ENCODE measurements at regions not wholly inside any gene's neighbourhood (a gene's known extent, or its start where the extent isn't known, plus 50 kb on each side); places are given as distances from the start of the nearest gene placed in this dataset.
"Not testable (repeated sequence)": the region's sequence is repeated elsewhere in the genome, so short reads cannot be mapped to it uniquely, and the experiment has no call there.

DNA sequence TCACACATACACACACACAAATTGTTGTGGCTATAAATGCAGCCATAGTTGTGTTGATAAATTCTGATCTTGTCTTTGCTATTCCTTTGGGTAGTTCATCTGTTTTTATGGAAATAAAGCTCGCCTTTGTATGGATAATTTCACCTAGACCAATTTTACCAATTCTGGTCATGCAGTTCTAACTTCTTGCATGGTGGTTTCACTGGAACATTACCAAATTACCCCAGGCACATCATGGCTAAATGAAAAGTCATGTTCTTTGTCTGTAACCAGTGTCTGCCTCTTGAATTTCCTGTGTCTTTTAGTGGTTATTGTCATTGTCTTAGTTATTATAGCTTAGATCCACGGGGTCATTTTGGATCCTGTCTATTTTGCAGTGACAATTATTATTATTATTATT lies 50.3 kb upstream of the TMC1 start:
- no peak for DNase-seq (ENCODE audit: low spot score)
- no peaks in the 10 kb centered on the region for H3K9me3 Mint-ChIP-seq
- H3K27ac Mint-ChIP-seq: no peak overlapping the region
- no peaks in the 10 kb centered on the region for H3K27me3 Mint-ChIP-seq (ENCODE audit: low read depth)
- intact Hi-C loops (cut with micrococcal nuclease): loop anchor here (10.0 kb wide), 2 partner anchors 106 to 124 kb away; partner anchors contain the start of gene ZFAND5
- no peaks in the 10 kb centered on the region for H3K36me3 Mint-ChIP-seq (ENCODE audit: low read depth)
- H3K4me3 Mint-ChIP-seq (ENCODE audit: low read depth): no peak overlapping the region
- H3K4me1 Mint-ChIP-seq (ENCODE audit: low read depth): peaks cover 14% of the 10 kb centered on the region

- Mint-ChIP-seq H3K36me3 (ENCODE audit: low read depth) (no peaks in the 10 kb centered on the region), H3K4me1 (ENCODE audit: low read depth) (peaks cover 13% of the 10 kb centered on the region), H3K4me3 (ENCODE audit: low read depth) (no peak overlapping the region), H3K27me3 (ENCODE audit: low read depth) (no peaks in the 10 kb centered on the region), H3K9me3 (no peaks in the 10 kb centered on the region), H3K27ac (no peak overlapping the region)
- DNase-seq (ENCODE audit: low spot score): no peak
- intact Hi-C loops (cut with micrococcal nuclease): no loop called here
Observed at GRCh38 chr9:72467766-72468738, 53.4 kb upstream of the TMC1 start.

DNA sequence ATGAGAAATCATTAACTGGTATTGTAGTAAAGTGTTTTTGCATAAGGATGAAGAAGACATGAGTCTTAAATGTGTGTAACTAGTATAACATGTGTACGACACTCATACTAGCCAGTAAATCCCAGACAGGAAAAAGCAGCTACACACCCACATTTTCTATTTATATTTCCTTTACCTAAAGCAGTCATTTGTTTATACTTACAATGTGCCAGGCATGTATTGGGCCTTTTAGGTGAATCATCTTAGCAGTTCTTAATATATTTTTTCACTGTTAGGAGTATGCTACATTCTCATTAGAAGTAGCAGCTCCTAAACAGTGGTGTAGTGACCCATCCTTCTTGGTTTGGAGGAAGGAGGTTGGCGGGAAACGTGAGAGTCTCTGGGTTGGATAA lies 55.8 kb upstream of the TMC1 start:
- Mint-ChIP-seq H3K27ac (no peak overlapping the region), H3K27me3 (ENCODE audit: low read depth) (no peaks in the 10 kb centered on the region), H3K9me3 (no peaks in the 10 kb centered on the region), H3K4me1 (ENCODE audit: low read depth) (peaks cover 11% of the 10 kb centered on the region), H3K4me3 (ENCODE audit: low read depth) (no peak overlapping the region), H3K36me3 (ENCODE audit: low read depth) (no peaks in the 10 kb centered on the region)
- intact Hi-C loops (cut with micrococcal nuclease): no loop called here
- DNase-seq (ENCODE audit: low spot score): no peak

GRCh38 chr9:72464857-72465592 lies 56.4 kb upstream of the TMC1 start:
- no peak overlapping the region for H3K4me3 Mint-ChIP-seq (ENCODE audit: low read depth)
- peaks cover 11% of the 10 kb centered on the region for H3K4me1 Mint-ChIP-seq (ENCODE audit: low read depth)
- H3K27ac Mint-ChIP-seq: no peak overlapping the region
- DNase-seq (ENCODE audit: low spot score): no peak
- no peaks in the 10 kb centered on the region for H3K27me3 Mint-ChIP-seq (ENCODE audit: low read depth)
- H3K9me3 Mint-ChIP-seq: no peaks in the 10 kb centered on the region
- intact Hi-C loops (cut with micrococcal nuclease): no loop called here
- H3K36me3 Mint-ChIP-seq (ENCODE audit: low read depth): no peaks in the 10 kb centered on the region

- no peaks in the 10 kb centered on the region for H3K27me3 Mint-ChIP-seq (ENCODE audit: low read depth)
- DNase-seq (ENCODE audit: low spot score): no peak
- H3K9me3 Mint-ChIP-seq: no peaks in the 10 kb centered on the region
- intact Hi-C loops (cut with micrococcal nuclease): no loop called here
- no peak overlapping the region for H3K4me3 Mint-ChIP-seq (ENCODE audit: low read depth)
- no peak overlapping the region for H3K27ac Mint-ChIP-seq
- H3K4me1 Mint-ChIP-seq (ENCODE audit: low read depth): peaks cover 20% of the 10 kb centered on the region
- no peaks in the 10 kb centered on the region for H3K36me3 Mint-ChIP-seq (ENCODE audit: low read depth)
Observed at GRCh38 chr9:72462340-72462739, 59.1 kb upstream of the TMC1 start.

- Mint-ChIP-seq H3K4me3 (ENCODE audit: low read depth) (no peak overlapping the region), H3K36me3 (ENCODE audit: low read depth) (no peaks in the 10 kb centered on the region), H3K4me1 (ENCODE audit: low read depth) (peaks cover 19% of the 10 kb centered on the region), H3K9me3 (no peaks in the 10 kb centered on the region), H3K27ac (no peak overlapping the region), H3K27me3 (ENCODE audit: low read depth) (peaks cover 2% of the 10 kb centered on the region)
- intact Hi-C loops (cut with micrococcal nuclease): no loop called here
- DNase-seq (ENCODE audit: low spot score): no peak
Observed at GRCh38 chr9:72460342-72461312, 60.8 kb upstream of the TMC1 start.

DNA sequence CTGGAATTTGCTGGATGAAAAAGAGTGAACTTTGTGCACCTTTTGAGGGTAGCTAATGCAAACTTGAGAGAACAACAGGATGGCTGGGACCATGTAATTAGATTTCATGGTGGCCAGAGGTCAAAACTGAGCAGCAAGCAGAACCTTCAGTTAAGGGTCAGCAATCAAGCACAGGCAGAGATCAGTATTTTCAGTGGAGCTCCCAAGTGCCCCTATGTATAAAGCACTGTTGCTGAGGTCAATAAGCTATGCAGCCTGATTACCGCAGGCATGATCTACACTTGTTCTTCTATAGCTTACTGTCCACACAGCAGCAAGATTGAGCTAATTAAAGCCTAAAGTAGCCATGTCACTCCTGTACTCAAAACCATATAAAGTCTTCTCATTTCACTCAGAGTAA lies 62.1 kb upstream of the TMC1 start:
- no peak overlapping the region for H3K27ac Mint-ChIP-seq
- H3K27me3 Mint-ChIP-seq (ENCODE audit: low read depth): peaks cover 3% of the 10 kb centered on the region
- no peak for DNase-seq (ENCODE audit: low spot score)
- H3K4me1 Mint-ChIP-seq (ENCODE audit: low read depth): peaks cover 9% of the 10 kb centered on the region
- intact Hi-C loops (cut with micrococcal nuclease): no loop called here
- no peaks in the 10 kb centered on the region for H3K9me3 Mint-ChIP-seq
- H3K4me3 Mint-ChIP-seq (ENCODE audit: low read depth): no peak overlapping the region
- H3K36me3 Mint-ChIP-seq (ENCODE audit: low read depth): no peaks in the 10 kb centered on the region

- intact Hi-C loops (cut with micrococcal nuclease): no loop called here
- no peaks in the 10 kb centered on the region for H3K36me3 Mint-ChIP-seq (ENCODE audit: low read depth)
- H3K27me3 Mint-ChIP-seq (ENCODE audit: low read depth): peaks cover 3% of the 10 kb centered on the region
- peaks cover 9% of the 10 kb centered on the region for H3K4me1 Mint-ChIP-seq (ENCODE audit: low read depth)
- no peak overlapping the region for H3K27ac Mint-ChIP-seq
- no peak for DNase-seq (ENCODE audit: low spot score)
- H3K4me3 Mint-ChIP-seq (ENCODE audit: low read depth): no peak overlapping the region
- no peaks in the 10 kb centered on the region for H3K9me3 Mint-ChIP-seq
Observed at GRCh38 chr9:72458153-72458552, 63.3 kb upstream of the TMC1 start.

DNA sequence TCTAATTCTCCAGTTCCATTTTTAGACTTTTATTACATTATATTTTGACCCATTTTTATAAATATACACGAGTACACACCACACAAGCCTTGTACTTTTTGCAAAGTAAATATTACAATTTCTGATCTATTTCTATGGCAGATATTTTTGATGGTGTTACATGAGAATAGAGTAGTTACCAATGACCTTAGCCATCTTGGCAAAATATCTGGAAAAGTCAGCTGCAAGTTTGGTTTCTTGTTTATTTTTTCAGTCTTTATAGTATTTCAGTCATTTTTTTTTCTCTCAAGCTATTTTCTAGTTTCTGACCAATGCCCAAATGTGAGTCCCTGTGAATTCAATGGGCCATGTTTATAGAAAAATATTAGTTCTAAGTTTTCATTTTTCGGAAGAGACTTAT lies 64.0 kb upstream of the TMC1 start:
- H3K9me3 Mint-ChIP-seq: no peaks in the 10 kb centered on the region
- no peak overlapping the region for H3K4me3 Mint-ChIP-seq (ENCODE audit: low read depth)
- H3K27me3 Mint-ChIP-seq (ENCODE audit: low read depth): peaks cover 3% of the 10 kb centered on the region
- no peak for DNase-seq (ENCODE audit: low spot score)
- no peaks in the 10 kb centered on the region for H3K36me3 Mint-ChIP-seq (ENCODE audit: low read depth)
- peaks cover 9% of the 10 kb centered on the region for H3K4me1 Mint-ChIP-seq (ENCODE audit: low read depth)
- no peak overlapping the region for H3K27ac Mint-ChIP-seq
- intact Hi-C loops (cut with micrococcal nuclease): no loop called here

DNA sequence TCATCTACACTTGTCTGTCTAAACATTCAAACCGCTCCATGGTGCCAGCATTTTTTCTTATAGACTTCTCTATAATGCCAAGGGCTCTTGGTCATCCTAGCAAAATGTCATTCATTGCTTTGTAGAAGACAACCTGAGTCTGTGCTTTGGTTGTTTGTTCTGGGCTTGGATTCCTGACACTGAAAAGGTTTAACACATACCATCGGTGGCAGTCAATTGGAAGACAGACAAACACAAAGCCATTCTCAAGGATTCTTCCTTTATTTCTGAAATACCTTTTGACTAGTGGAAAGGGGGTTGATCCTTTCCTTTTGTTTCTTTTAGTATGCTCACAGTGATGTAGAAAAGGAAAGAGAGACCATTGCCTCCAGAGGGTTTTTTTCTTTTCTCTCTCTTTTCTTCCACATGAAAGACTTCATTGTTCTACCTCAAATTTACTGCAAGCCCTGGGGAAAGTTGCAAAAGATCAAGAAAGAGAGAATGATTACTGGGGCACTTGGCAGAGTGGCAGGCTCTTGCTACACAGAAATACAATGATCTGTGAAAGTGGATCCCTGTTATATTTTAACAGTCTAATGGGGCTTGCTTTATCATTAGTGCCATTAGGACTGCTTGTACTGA lies 66.4 kb upstream of the TMC1 start:
- no peak for DNase-seq (ENCODE audit: low spot score)
- peaks cover 3% of the 10 kb centered on the region for H3K27me3 Mint-ChIP-seq (ENCODE audit: low read depth)
- H3K4me3 Mint-ChIP-seq (ENCODE audit: low read depth): no peak overlapping the region
- intact Hi-C loops (cut with micrococcal nuclease): no loop called here
- H3K27ac Mint-ChIP-seq: no peak overlapping the region
- H3K36me3 Mint-ChIP-seq (ENCODE audit: low read depth): no peaks in the 10 kb centered on the region
- H3K4me1 Mint-ChIP-seq (ENCODE audit: low read depth): peaks cover 9% of the 10 kb centered on the region
- H3K9me3 Mint-ChIP-seq: no peaks in the 10 kb centered on the region

GRCh38 chr9:72453797-72454196 lies 67.6 kb upstream of the TMC1 start:
- H3K27ac Mint-ChIP-seq: no peak overlapping the region
- intact Hi-C loops (cut with micrococcal nuclease): no loop called here
- H3K4me1 Mint-ChIP-seq (ENCODE audit: low read depth): peaks cover 12% of the 10 kb centered on the region

DNA sequence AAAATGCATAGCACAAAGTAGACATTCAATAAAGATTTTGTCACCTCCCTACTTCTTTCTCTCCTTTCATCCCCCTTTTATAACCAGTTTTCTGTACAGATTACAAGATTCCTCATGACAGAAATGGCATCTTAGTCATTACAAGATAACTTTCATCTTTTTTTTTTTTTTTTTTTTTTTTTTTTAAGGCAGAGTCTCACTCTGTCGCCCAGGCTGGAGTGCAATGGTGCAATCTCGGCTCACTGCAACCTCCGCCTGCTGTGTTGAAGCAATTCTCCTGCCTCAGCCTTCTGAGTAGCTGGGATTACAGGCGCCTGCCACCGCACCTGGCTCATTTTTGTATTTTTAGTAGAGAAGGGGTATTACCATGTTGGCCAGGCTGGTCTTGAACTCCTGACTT lies 75.2 kb upstream of the TMC1 start:
- H3K9me3 Mint-ChIP-seq; DNase-seq (ENCODE audit: low spot score); H3K36me3 Mint-ChIP-seq (ENCODE audit: low read depth); H3K4me3 Mint-ChIP-seq (ENCODE audit: low read depth); H3K27ac Mint-ChIP-seq: not testable (repeated sequence)
- intact Hi-C loops (cut with micrococcal nuclease): loop anchor here (10.0 kb wide), 1 partner anchor 141 kb away; no protein-coding TSS in a partner anchor
- peaks cover 13% of the 10 kb centered on the region for H3K27me3 Mint-ChIP-seq (ENCODE audit: low read depth)
- peaks cover 36% of the 10 kb centered on the region for H3K4me1 Mint-ChIP-seq (ENCODE audit: low read depth)

More at GRCh38 chr9:72453797-72454196, 67.6 kb upstream of the TMC1 start:
- H3K4me3 Mint-ChIP-seq (ENCODE audit: low read depth): no peak overlapping the region
- H3K36me3 Mint-ChIP-seq (ENCODE audit: low read depth): no peaks in the 10 kb centered on the region
- peaks cover 4% of the 10 kb centered on the region for H3K27me3 Mint-ChIP-seq (ENCODE audit: low read depth)
- H3K9me3 Mint-ChIP-seq: no peaks in the 10 kb centered on the region
- DNase-seq (ENCODE audit: low spot score): no peak
